GM12878 (cell line): ENCODE measurements at regions not wholly inside any gene's neighbourhood (a gene's known extent, or its start where the extent isn't known, plus 50 kb on each side); places are given as distances from the start of the nearest gene placed in this dataset.

Source experiments
- CTCF ChIP-seq, 3 experiments: IDR thresholded peaks in 2 of 3; conservative IDR thresholded peaks in 1 of 3; 2 replicates each; pipeline ENCODE4 v1.5.1; 2011; ENCODE audit warnings: low read depth in 3 of 3, low read length in 3 of 3, mild to moderate bottlenecking in 3 of 3, control low read depth in 2 of 3, moderate library complexity in 2 of 3, inconsistent platforms in 1 of 3, mixed read lengths in 1 of 3; ENCODE audit not compliant: control insufficient read depth in 2 of 3, insufficient read depth in 1 of 3; ENCODE audit errors: extremely low read depth in 1 of 3
- EP300 ChIP-seq, 2 experiments: fragments of 150-350 bp in 1 of 2; IDR thresholded peaks; 2 replicates each; pipeline ENCODE4 v1.6.1; 2011 to 2012; ENCODE audit warnings: low read depth in 2 of 2, low read length in 2 of 2, borderline replicate concordance in 1 of 2, improper control_type of control experiment in 1 of 2, inconsistent platforms in 1 of 2; ENCODE audit not compliant: control insufficient read depth in 1 of 2
- FOXM1 ChIP-seq: IDR thresholded peaks from 2 replicates; pipeline ENCODE4 v1.6.1; 2012; ENCODE audit warnings: low read depth, mild to moderate bottlenecking, inconsistent platforms, low read length, moderate library complexity
- GABPA ChIP-seq: IDR thresholded peaks from 2 replicates; pipeline ENCODE4 v1.6.1; 2014; ENCODE audit warnings: antibody characterized with exemption, low read depth, mild to moderate bottlenecking, inconsistent platforms
- JUNB ChIP-seq: IDR thresholded peaks from 2 replicates; pipeline ENCODE4 v1.6.1; 2016; ENCODE audit warnings: antibody characterized with exemption, mild to moderate bottlenecking
- SMC3 ChIP-seq: IDR thresholded peaks from 2 replicates; pipeline ENCODE4 v1.6.1; 2011; ENCODE audit warnings: low read length, improper control_type of control experiment, borderline replicate concordance
- TCF12 ChIP-seq: IDR thresholded peaks from 2 replicates; pipeline ENCODE4 v1.6.1; 2011; ENCODE audit warnings: low read depth, mild to moderate bottlenecking, low read length

DNA sequence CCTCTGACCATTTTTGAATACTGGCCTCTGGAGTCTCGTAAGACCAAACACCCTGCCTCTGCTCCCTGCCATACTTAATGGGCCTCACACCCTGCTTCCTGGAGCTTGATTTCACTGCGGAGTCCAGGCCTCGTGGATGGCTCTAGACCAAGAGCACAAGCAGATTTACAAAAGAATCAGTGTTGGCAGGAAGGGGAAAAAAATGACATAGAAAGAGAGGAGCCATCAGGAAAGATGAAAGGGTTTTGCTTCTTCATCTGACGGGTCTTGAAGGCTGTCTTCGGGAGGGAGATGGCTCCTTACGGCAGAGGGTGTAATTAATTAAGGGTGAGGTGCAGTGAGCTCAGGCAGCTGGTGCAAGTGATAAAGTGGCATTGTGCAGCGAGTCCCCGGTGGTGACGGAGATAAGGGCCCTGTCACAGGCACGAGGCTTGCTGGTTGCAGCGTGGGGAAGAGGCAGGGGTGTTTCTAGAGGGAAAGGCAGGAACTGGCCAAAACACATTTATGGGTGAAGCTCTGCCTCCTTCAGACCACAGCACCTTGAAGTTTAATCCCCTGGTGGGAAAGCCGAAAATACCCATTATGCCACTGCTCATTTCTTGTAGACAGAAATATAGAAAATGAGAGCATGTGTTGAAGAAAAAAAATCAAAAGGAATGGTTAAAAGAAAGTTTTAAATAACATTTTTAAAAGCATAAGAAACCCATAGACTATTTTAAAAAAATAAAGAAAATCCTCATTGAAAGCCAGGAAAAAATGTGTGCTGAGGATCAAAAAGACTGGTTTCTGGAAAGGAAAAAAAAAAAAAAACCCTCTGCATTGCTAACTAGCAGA is 128.6 kb upstream of the LRFN2 start:
- TF ChIP-seq TCF12 (no peak), CTCF (IDR thresholded peaks at IDR 0.05 in 2 of 3, conservative IDR thresholded peaks at IDR 0.05 in 1 of 3; ENCODE audit: control insufficient read depth in 2 of 3, extremely low read depth in 1 of 3, insufficient read depth in 1 of 3, low read depth in 3 of 3, low read length in 3 of 3) (no peak), EP300 (IDR thresholded peaks at IDR 0.05; ENCODE audit: borderline replicate concordance in 1 of 2, control insufficient read depth in 1 of 2, low read depth in 2 of 2, low read length in 2 of 2) (no peak), SMC3 (no peak), JUNB (no peak), FOXM1 (no peak), GABPA (no peak)
